GM18870 (cell line): ENCODE measurements at regions not wholly inside any gene's neighbourhood (a gene's known extent, or its start where the extent isn't known, plus 50 kb on each side); places are given as distances from the start of the nearest gene placed in this dataset.

ENCODE experiments used
- ATAC-seq: cut with Tn5 transposase; IDR thresholded peaks from one replicate; pipeline ENCODE4 v1.9.1; 2021; ENCODE audit warnings: moderate library complexity; ENCODE audit not compliant: unreplicated experiment

GRCh38 chr10:121406823-121407545 lies 191.3 kb downstream of the FGFR2 start:
- ATAC-seq, result no peak

DNA sequence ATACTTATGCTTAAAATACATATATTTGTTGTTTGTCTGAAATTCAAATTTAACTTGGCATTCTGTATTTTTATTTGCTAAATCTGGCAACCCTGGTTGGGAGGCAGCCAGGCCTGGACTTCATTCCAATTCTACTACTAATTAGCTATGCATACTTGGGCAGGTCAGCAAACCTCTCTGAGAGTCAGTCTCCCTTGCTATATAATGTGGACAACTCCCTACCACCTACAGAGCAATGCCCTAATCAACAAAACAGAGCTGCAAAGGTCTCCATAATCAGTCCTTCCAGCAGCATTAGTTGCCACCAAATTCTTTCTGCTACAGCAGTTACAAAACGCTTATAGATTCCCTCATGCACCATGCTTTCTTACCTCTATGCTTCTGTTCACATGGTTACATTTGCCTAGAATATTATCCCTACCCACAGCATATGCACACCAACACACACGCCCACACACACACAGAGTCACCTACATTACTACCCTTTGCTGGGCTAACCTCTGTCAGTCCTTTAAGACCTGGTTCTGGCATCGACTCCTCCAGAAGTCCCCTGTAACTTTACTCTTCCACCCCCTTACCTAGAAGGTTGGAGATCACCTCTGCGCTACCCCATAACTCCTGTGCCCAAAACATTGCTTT lies 188.7 kb downstream of the FGFR2 start:
- no peak for ATAC-seq

- ATAC-seq, result no peak
Observed at GRCh38 chr10:121411004-121411403, 187.2 kb downstream of the FGFR2 start.

DNA sequence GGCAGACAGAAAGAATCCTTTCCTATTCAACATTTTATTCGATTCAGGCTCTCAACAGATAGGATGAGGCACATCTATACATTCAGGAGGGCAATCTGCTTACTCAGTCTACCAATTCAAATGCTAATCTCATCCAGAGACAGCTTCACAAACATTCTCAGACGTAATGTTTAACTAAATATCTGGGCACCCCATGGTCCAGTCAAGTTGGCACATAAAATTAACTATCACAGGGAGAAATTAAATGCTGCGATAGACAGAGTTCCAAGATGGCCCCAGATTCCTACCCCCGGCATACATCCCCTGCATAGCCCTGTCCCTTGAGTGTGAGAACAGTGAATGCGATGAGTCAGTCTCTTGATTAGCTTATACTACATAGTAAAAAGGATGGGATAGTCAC lies 184.3 kb downstream of the FGFR2 start:
- ATAC-seq, result no peak

- ATAC-seq, result no peak
Observed at GRCh38 chr10:121414366-121415062, 183.7 kb downstream of the FGFR2 start.

GRCh38 chr10:121415063-121415399 lies 183.2 kb downstream of the FGFR2 start:
- ATAC-seq, result no peak

GRCh38 chr10:121416071-121416470 lies 182.2 kb downstream of the FGFR2 start:
- ATAC-seq, result no peak

DNA sequence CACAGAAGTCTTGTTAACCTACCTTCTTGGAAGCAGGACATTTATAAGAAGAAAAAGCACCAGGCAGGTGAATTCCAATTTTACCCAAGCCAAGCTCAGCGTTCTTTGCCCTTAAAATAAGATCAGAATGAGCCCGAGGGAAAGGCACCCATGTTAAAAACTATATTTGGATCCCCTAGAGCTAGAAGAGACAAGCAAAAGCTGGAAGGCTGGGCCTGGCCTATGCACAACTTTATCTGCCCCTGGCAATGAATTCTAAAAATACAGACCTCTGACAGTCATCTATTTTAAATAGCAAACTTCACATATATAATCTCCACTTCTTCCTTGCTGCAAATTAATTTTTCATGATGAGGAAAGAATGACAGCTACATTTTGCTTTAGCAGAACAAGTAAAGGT lies 180.9 kb downstream of the FGFR2 start:
- no peak for ATAC-seq

DNA sequence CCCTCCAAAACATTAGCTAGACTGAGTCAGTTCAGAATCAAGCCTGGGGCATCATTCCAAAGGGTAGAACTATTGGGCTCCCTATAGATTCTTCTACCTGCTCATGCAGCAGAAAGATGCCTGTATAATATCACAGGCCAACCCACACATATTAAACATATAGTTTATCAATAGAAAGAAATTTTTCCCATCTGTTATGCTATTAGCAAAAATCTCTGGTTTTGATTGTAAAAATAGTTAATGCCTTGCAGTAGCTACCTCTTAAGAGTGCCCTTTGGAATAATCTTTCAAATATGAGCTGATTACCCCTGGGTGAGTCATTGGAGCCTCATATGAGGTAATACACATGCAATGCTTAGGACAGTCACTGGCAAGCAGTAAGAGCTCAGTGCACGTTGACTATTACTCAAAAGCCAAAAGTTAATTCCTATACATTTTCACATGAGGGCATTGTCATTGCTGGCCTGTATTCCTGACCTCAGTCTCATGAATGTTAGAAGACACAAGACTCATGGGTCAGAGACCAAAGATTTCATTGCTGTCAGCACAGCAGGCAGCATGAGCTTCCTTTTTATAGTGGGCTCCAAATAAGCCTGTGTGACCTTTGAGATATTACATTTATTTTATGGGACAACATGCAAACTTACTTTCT lies 180.0 kb downstream of the FGFR2 start:
- ATAC-seq, result no peak

GRCh38 chr10:121420006-121420405 lies 178.2 kb downstream of the FGFR2 start:
- ATAC-seq, result no peak

GRCh38 chr10:121422096-121422495 lies 176.1 kb downstream of the FGFR2 start:
- no peak for ATAC-seq

- no peak for ATAC-seq
Observed at GRCh38 chr10:121425623-121426022, 172.6 kb downstream of the FGFR2 start.

DNA sequence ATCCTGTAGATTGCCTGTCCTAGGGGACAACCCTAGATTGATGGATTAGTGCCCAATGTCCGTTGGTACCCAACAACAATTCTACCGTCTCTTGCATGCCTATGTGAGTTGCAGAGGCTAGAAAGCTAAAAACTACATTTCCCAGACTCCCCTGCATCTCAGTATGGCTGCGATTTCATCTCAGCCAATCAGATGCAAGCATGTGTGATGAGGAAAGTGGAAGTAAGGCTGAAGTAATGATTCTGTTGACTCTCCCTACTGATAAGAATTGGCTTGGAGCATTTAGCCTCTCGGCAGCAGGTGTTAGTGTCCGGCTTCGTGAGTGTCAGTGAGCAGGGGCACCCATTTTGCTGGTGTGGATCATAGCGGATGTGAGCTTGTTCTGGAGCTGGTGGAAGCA lies 171.9 kb downstream of the FGFR2 start:
- ATAC-seq, result no peak
